IMR-90 (cell line): ENCODE measurements at regions not wholly inside any gene's neighbourhood (a gene's known extent, or its start where the extent isn't known, plus 50 kb on each side); places are given as distances from the start of the nearest gene placed in this dataset.

Experiments
- ATAC-seq: fragments of 200-7000 bp; cut with Tn5 transposase; 2 replicates; pipeline ENCODE4 v1.9.1; 2020; ENCODE audit warnings: low read depth, mild to moderate bottlenecking, moderate library complexity
- BruUV-seq: library from RNA; stranded (reverse); fragments of 400-500 nt; replicated peaks from 2 replicates; lab custom pipeline; 2021; lab: Mats Ljungman, UMichigan
- CTCF ChIA-PET: fragments of 300-600 bp; formaldehyde crosslinking; extraction: SDS; loops from one replicate; lab custom pipeline; 2021; ENCODE audit warnings: antibody characterized with exemption; lab: Yijun Ruan, JAX
- POLR2A ChIA-PET: fragments of 300-600 bp; sonication (Branson Sonifier 250); formaldehyde crosslinking; loops from one replicate; lab custom pipeline; 2022; ENCODE audit warnings: antibody characterized with exemption; ENCODE audit not compliant: unreplicated experiment; lab: Charles Lee
- DNase-seq: peaks from one replicate; pipeline ENCODE4 v3.0.0; 2013
- H2AFZ ChIP-seq: replicated peaks from 2 replicates; pipeline ENCODE3; 2013; ENCODE audit warnings: low read length, mild to moderate bottlenecking; ENCODE audit not compliant: poor library complexity
- H2AK5ac ChIP-seq: 2 replicates; pipeline ENCODE4 v1.6.1; 2013; ENCODE audit warnings: low read depth, low read length, inconsistent platforms
- H2AK9ac ChIP-seq: replicated peaks from 2 replicates; pipeline ENCODE3; 2013; ENCODE audit warnings: mild to moderate bottlenecking, low read depth, low read length, moderate library complexity; ENCODE audit not compliant: poor library complexity
- H2BK120ac ChIP-seq: 2 replicates; pipeline ENCODE4 v1.6.1; 2013; ENCODE audit warnings: low read depth, low read length, inconsistent platforms
- H2BK15ac ChIP-seq: 3 replicates; pipeline ENCODE4 v1.6.1; 2013; ENCODE audit warnings: low read depth, low read length, inconsistent platforms
- H2BK20ac ChIP-seq: 2 replicates; pipeline ENCODE4 v1.6.1; 2013; ENCODE audit warnings: low read depth, mild to moderate bottlenecking, inconsistent platforms, low read length, moderate library complexity
- H2BK5ac ChIP-seq: 2 replicates; pipeline ENCODE4 v1.6.1; 2013; ENCODE audit warnings: mild to moderate bottlenecking, low read depth, low read length, inconsistent platforms; ENCODE audit not compliant: poor library complexity, severe bottlenecking
- H3K14ac ChIP-seq: replicated peaks from 2 replicates; pipeline ENCODE4 v1.6.1; 2013; ENCODE audit warnings: low read depth, low read length, inconsistent platforms
- H3K18ac ChIP-seq: 2 replicates; pipeline ENCODE4 v1.6.1; 2013; ENCODE audit warnings: low read depth, low read length, control low read depth
- H3K23ac ChIP-seq: 2 replicates; pipeline ENCODE4 v1.6.1; 2013; ENCODE audit warnings: low read depth, low read length, inconsistent platforms
- H3K27ac ChIP-seq: 2 replicates; pipeline ENCODE4 v1.5.1; 2013; ENCODE audit warnings: mild to moderate bottlenecking, control low read depth, low read length; ENCODE audit not compliant: insufficient read depth
- H3K27me3 ChIP-seq: 2 replicates; pipeline ENCODE4 v1.6.1; 2013; ENCODE audit warnings: low read length; ENCODE audit not compliant: control insufficient read depth, insufficient read depth
- H3K36me3 ChIP-seq: 2 replicates; pipeline ENCODE4 v1.6.1; 2013; ENCODE audit warnings: low read length, mixed read lengths; ENCODE audit not compliant: control insufficient read depth, insufficient read depth
- H3K4ac ChIP-seq: 2 replicates; pipeline ENCODE4 v1.6.1; 2013; ENCODE audit warnings: low read depth, low read length, inconsistent platforms
- H3K4me1 ChIP-seq: 2 replicates; pipeline ENCODE4 v1.6.1; 2013; ENCODE audit warnings: low read length, mixed read lengths; ENCODE audit not compliant: control insufficient read depth, insufficient read depth
- H3K4me2 ChIP-seq: 2 replicates; pipeline ENCODE4 v1.6.1; 2013; ENCODE audit warnings: low read depth, mild to moderate bottlenecking, control low read depth, low read length, moderate library complexity
- H3K4me3 ChIP-seq: 2 replicates; pipeline ENCODE4 v1.5.1; 2013; ENCODE audit warnings: low read depth, mild to moderate bottlenecking, control low read depth, low read length, moderate library complexity; ENCODE audit not compliant: insufficient read depth
- H3K56ac ChIP-seq: 2 replicates; pipeline ENCODE4 v1.6.1; 2013; ENCODE audit warnings: low read length, inconsistent platforms; ENCODE audit not compliant: insufficient read depth; ENCODE audit errors: extremely low read depth
- H3K79me1 ChIP-seq, 2 experiments: 2 replicates each; pipeline ENCODE4 v1.6.1; 2013; ENCODE audit warnings: low read length in 2 of 2, inconsistent platforms in 1 of 2, low read depth in 1 of 2
- H3K9ac ChIP-seq: 2 replicates; pipeline ENCODE4 v1.6.1; 2013; ENCODE audit warnings: low read depth, low read length, control low read depth
- H3K9me1 ChIP-seq: 2 replicates; pipeline ENCODE4 v1.6.1; 2013; ENCODE audit warnings: low read length, inconsistent platforms; ENCODE audit not compliant: insufficient read depth
- H3K9me3 ChIP-seq: 2 replicates; pipeline ENCODE4 v1.6.1; 2013; ENCODE audit warnings: low read length; ENCODE audit not compliant: control insufficient read depth, insufficient read depth
- H4K20me1 ChIP-seq: 2 replicates; pipeline ENCODE4 v1.6.1; 2013; ENCODE audit warnings: low read length, inconsistent platforms; ENCODE audit not compliant: insufficient read depth
- H4K5ac ChIP-seq: 2 replicates; pipeline ENCODE4 v1.6.1; 2013; ENCODE audit warnings: mild to moderate bottlenecking, low read depth, low read length, control low read depth
- H4K8ac ChIP-seq, 2 experiments: 2 replicates each; pipeline ENCODE4 v1.6.1; 2013; ENCODE audit warnings: low read depth in 2 of 2, low read length in 2 of 2, control low read depth in 1 of 2, inconsistent platforms in 1 of 2
- H4K91ac ChIP-seq: 2 replicates; pipeline ENCODE4 v1.6.1; 2013; ENCODE audit warnings: low read depth, low read length, inconsistent platforms; ENCODE audit not compliant: insufficient read depth
- POLR2A ChIP-seq: IDR thresholded peaks from 2 replicates; pipeline ENCODE4 v1.6.1; 2012; ENCODE audit warnings: mild to moderate bottlenecking, low read depth, low read length
- WGBS, 2 experiments: methylation state at CpG; one replicate each; pipeline versions ENCODE4 v1.1.5 to v1.1.7; 2013; ENCODE audit warnings: missing lambda C conversion rate in 2 of 2; ENCODE audit not compliant: insufficient read length in 1 of 2; ENCODE audit errors: extremely low coverage in 2 of 2; 5-methylcytosine and 5-hydroxymethylcytosine counted together
- dilution Hi-C: fragments of 300-500 bp; cut with HindIII; formaldehyde crosslinking; loops from one replicate; pipeline ENCODE4 v1.14.3; 2018; ENCODE audit warnings: low sequenced_read_pairs; ENCODE audit not compliant: unreplicated experiment
- in situ Hi-C: fragments of 300-500 bp; cut with MboI; formaldehyde crosslinking; loops from 3 replicates; pipeline ENCODE4 v1.14.3; 2019; ENCODE audit warnings: low sequenced_read_pairs, inconsistent platforms, mixed read lengths
- intact Hi-C: fragments of 100-400 bp; cut with micrococcal nuclease; formaldehyde crosslinking; loops from 2 replicates; pipeline ENCODE4 v1.10.0; 2022
- TF ChIP-seq, protein P1 (sequence below): fragments of 150-350 bp; IDR thresholded peaks from 2 replicates; pipeline ENCODE4 v1.6.1; 2016; ENCODE audit warnings: low read depth, mild to moderate bottlenecking, low read length, moderate library complexity, borderline replicate concordance

DNA sequence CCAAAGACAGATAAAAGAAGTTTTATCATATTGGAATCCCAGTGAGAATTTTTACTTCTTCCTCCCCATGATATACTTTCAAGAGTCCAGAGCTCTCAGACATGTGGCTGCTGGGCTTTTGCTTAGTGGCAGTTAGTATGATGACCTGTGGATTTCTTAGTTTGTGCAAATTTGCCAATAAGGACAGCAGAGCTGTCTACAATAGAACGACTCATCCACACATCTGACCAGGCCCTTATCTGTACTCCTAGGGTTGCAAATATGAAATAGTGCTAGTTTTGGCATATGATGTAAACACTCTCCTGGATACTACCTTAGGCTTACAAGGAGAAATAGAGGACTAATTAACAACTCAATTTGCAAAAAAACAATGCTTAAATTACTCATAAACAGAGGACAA lies 758.4 kb upstream of the TMEFF2 start:
- H3K56ac ChIP-seq = no peak overlapping the region
- no peaks in the 10 kb centered on the region for H3K36me3 ChIP-seq
- no peak overlapping the region for H3K27ac ChIP-seq
- no peaks in the 10 kb centered on the region for H3K79me1 ChIP-seq
- intact Hi-C loops = no loop called here
- TF ChIP-seq POLR2A = no peak
- TF ChIP-seq, protein P1, sequence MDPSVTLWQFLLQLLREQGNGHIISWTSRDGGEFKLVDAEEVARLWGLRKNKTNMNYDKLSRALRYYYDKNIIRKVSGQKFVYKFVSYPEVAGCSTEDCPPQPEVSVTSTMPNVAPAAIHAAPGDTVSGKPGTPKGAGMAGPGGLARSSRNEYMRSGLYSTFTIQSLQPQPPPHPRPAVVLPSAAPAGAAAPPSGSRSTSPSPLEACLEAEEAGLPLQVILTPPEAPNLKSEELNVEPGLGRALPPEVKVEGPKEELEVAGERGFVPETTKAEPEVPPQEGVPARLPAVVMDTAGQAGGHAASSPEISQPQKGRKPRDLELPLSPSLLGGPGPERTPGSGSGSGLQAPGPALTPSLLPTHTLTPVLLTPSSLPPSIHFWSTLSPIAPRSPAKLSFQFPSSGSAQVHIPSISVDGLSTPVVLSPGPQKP = no peak
- no peak overlapping the region for H2BK120ac ChIP-seq
- H2BK5ac ChIP-seq = no peak overlapping the region
- H4K5ac ChIP-seq = no peak overlapping the region
- DNase-seq (no peak), ATAC-seq (no peak)
- no peak overlapping the region for H3K9ac ChIP-seq
- no peak overlapping the region for H3K14ac ChIP-seq
- WGBS, 2 experiments = no CpG with 5 or more reads among the region's 1 CpG
- H4K91ac ChIP-seq = no peak overlapping the region
- no peaks in the 10 kb centered on the region for H3K27me3 ChIP-seq
- H2AK9ac ChIP-seq = no peak overlapping the region
- ChIA-PET CTCF (interaction anchor here (0.6 kb wide), 1 partner anchor 34 kb away, joined by 4 read pairs; no protein-coding TSS in a partner anchor), POLR2A (no interaction called here)
- H2BK15ac ChIP-seq = no peak overlapping the region
- H3K9me1 ChIP-seq = no peaks in the 10 kb centered on the region
- H3K18ac ChIP-seq = no peak overlapping the region
- H2AK5ac ChIP-seq = no peak overlapping the region
- H3K23ac ChIP-seq = no peak overlapping the region
- BruUV-seq = no TSS peak
- H2AFZ ChIP-seq = no peak overlapping the region
- no peak overlapping the region for H3K4ac ChIP-seq
- no peaks in the 10 kb centered on the region for H4K20me1 ChIP-seq
- H3K4me2 ChIP-seq = no peak overlapping the region
- peaks cover 3% of the 10 kb centered on the region for H3K9me3 ChIP-seq
- H2BK20ac ChIP-seq = no peak overlapping the region
- in situ Hi-C loops = no loop called here
- no peak overlapping the region for H3K4me3 ChIP-seq
- dilution Hi-C loops = no loop called here
- H4K8ac ChIP-seq = no peak overlapping the region
- H3K4me1 ChIP-seq = no peaks in the 10 kb centered on the region
